HEK293 (cell line): ENCODE measurements at regions not wholly inside any gene's neighbourhood (a gene's known extent, or its start where the extent isn't known, plus 50 kb on each side); places are given as distances from the start of the nearest gene placed in this dataset.

Experiments
- CTCF ChIP-seq: fragments of 450-650 bp; formaldehyde crosslinking; IDR thresholded peaks from 2 replicates; pipeline ENCODE4 v1.5.1; 2016; ENCODE audit warnings: missing biosample characterization, missing genetic modification characterization
- KLF16 ChIP-seq: fragments of 450-650 bp; formaldehyde crosslinking; IDR thresholded peaks from 2 replicates; pipeline ENCODE4 v1.5.1; 2017; ENCODE audit warnings: missing biosample characterization, missing genetic modification characterization
- SETDB1 ChIP-seq: IDR thresholded peaks from one replicate; pipeline ENCODE4 v1.6.1; 2017; ENCODE audit warnings: mild to moderate bottlenecking, low read length, moderate library complexity, mixed read lengths; ENCODE audit not compliant: insufficient read length
- ZBTB20 ChIP-seq: fragments of 450-650 bp; formaldehyde crosslinking; IDR thresholded peaks from 2 replicates; pipeline ENCODE4 v1.5.1; 2016; ENCODE audit warnings: missing biosample characterization, missing genetic modification characterization
- ZNF10 ChIP-seq: fragments of 450-650 bp; formaldehyde crosslinking; IDR thresholded peaks from 2 replicates; pipeline ENCODE4 v1.5.1; 2017; ENCODE audit warnings: missing biosample characterization, missing genetic modification characterization
- ZNF140 ChIP-seq: fragments of 450-650 bp; formaldehyde crosslinking; IDR thresholded peaks from 2 replicates; pipeline ENCODE4 v1.5.1; 2016; ENCODE audit warnings: missing biosample characterization, missing genetic modification characterization
- ZNF174 ChIP-seq: fragments of 450-650 bp; formaldehyde crosslinking; IDR thresholded peaks from 2 replicates; pipeline ENCODE4 v1.5.0; 2017; ENCODE audit warnings: missing biosample characterization, mild to moderate bottlenecking, missing genetic modification characterization
- ZNF221 ChIP-seq: fragments of 450-650 bp; formaldehyde crosslinking; IDR thresholded peaks from 2 replicates; pipeline ENCODE4 v1.5.1; 2017; ENCODE audit warnings: missing biosample characterization, missing genetic modification characterization, borderline replicate concordance
- ZNF266 ChIP-seq: fragments of 450-650 bp; formaldehyde crosslinking; IDR thresholded peaks from 2 replicates; pipeline ENCODE4 v1.5.1; 2016; ENCODE audit warnings: missing biosample characterization, missing genetic modification characterization, low read depth
- ZNF274 ChIP-seq, 2 experiments: fragments of 200-500 bp in 1 of 2; fragments of 450-650 bp in 1 of 2; sonication (Bioruptor generic) in 1 of 2; formaldehyde crosslinking in 1 of 2; IDR thresholded peaks; 2 replicates each; pipeline versions ENCODE4 v1.5.1 to v1.6.1; 2014 to 2016; ENCODE audit warnings: borderline replicate concordance in 1 of 2, inconsistent platforms in 1 of 2, low read length in 1 of 2, missing biosample characterization in 1 of 2, missing genetic modification characterization in 1 of 2
- TF ChIP-seq, protein P1 (sequence below): fragments of 450-650 bp; formaldehyde crosslinking; IDR thresholded peaks from 2 replicates; pipeline ENCODE4 v1.5.1; 2016; ENCODE audit warnings: missing biosample characterization, missing genetic modification characterization

DNA sequence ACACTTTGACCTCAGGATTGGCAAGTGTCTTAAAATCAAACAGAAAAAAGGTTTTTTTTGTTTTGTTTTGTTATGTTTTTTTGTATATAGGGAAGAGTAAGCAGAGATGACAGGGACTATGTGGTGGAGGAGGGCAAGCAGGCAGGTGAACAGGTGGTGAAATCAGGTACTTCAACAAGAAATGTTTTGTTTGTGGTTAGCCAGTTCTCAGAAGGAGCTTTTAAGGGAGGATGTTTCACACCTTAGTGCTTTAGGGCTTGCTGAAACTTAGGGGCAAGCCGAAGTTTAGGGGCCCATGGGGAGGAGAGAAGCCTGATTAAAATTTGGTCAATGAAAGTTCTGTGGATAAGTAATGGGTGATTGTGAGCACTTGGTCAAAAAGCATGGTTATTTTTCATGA, 370.7 kb upstream of the SLCO3A1 start:
- TF ChIP-seq ZNF140 (tag by site-specific recombination) = no peak
- no peak for TF ChIP-seq ZNF174
- no peak for TF ChIP-seq ZNF274 (IDR thresholded peaks at IDR 0.05; ENCODE audit: low read length)
- no peak for TF ChIP-seq ZNF274 (tag by site-specific recombination; IDR thresholded peaks at IDR 0.05; ENCODE audit: borderline replicate concordance)
- TF ChIP-seq KLF16 = no peak
- no peak for TF ChIP-seq ZNF10
- no peak for TF ChIP-seq ZNF266 (tag by site-specific recombination)
- TF ChIP-seq SETDB1 = no peak
- TF ChIP-seq ZBTB20 (tag by site-specific recombination) = no peak
- no peak for TF ChIP-seq ZNF221
- no peak for TF ChIP-seq CTCF (tag by site-specific recombination)
- TF ChIP-seq, protein P1, sequence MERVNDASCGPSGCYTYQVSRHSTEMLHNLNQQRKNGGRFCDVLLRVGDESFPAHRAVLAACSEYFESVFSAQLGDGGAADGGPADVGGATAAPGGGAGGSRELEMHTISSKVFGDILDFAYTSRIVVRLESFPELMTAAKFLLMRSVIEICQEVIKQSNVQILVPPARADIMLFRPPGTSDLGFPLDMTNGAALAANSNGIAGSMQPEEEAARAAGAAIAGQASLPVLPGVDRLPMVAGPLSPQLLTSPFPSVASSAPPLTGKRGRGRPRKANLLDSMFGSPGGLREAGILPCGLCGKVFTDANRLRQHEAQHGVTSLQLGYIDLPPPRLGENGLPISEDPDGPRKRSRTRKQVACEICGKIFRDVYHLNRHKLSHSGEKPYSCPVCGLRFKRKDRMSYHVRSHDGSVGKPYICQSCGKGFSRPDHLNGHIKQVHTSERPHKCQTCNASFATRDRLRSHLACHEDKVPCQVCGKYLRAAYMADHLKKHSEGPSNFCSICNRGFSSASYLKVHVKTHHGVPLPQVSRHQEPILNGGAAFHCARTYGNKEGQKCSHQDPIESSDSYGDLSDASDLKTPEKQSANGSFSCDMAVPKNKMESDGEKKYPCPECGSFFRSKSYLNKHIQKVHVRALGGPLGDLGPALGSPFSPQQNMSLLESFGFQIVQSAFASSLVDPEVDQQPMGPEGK (tag by site-specific recombination) = no peak
